Mesenchymal stem cell (in vitro differentiated cells and primary cell): ENCODE measurements at regions not wholly inside any gene's neighbourhood (a gene's known extent, or its start where the extent isn't known, plus 50 kb on each side); places are given as distances from the start of the nearest gene placed in this dataset.

Source experiments
- DNase-seq: peaks from one replicate; pipeline ENCODE4 v3.0.0-alpha.2; 2013
- H2AFZ ChIP-seq: one replicate; pipeline ENCODE4 v1.6.1; 2013; ENCODE audit warnings: low read depth, mild to moderate bottlenecking, control low read depth, inconsistent platforms, low read length, moderate library complexity
- H2AK5ac ChIP-seq: 2 replicates; pipeline ENCODE4 v1.6.1; 2013; ENCODE audit warnings: low read length, moderate library complexity, mild to moderate bottlenecking, inconsistent platforms; ENCODE audit not compliant: severe bottlenecking
- H2BK120ac ChIP-seq: one replicate; pipeline ENCODE4 v1.6.1; 2013; ENCODE audit warnings: low read depth, mild to moderate bottlenecking, inconsistent platforms, low read length, moderate library complexity
- H2BK12ac ChIP-seq, 2 experiments: one replicate each; pipeline ENCODE4 v1.6.1; 2013; ENCODE audit warnings: inconsistent platforms in 2 of 2, low read length in 2 of 2, mild to moderate bottlenecking in 2 of 2, moderate library complexity in 2 of 2, control low read depth in 1 of 2
- H2BK15ac ChIP-seq: one replicate; pipeline ENCODE4 v1.6.1; 2013; ENCODE audit warnings: mild to moderate bottlenecking, low read depth, inconsistent platforms; ENCODE audit not compliant: poor library complexity, severe bottlenecking
- H2BK5ac ChIP-seq: 2 replicates; pipeline ENCODE4 v1.6.1; 2013; ENCODE audit warnings: low read depth, mild to moderate bottlenecking, low read length, control low read depth, inconsistent platforms; ENCODE audit not compliant: poor library complexity, severe bottlenecking
- H3K14ac ChIP-seq, 2 experiments: one replicate each; pipeline ENCODE4 v1.6.1; 2013; ENCODE audit warnings: inconsistent platforms in 2 of 2, low read length in 2 of 2, control low read depth in 1 of 2, mild to moderate bottlenecking in 1 of 2, moderate library complexity in 1 of 2
- H3K18ac ChIP-seq, 2 experiments: one replicate each; pipeline ENCODE4 v1.6.1; 2013; ENCODE audit warnings: inconsistent platforms in 2 of 2, low read length in 2 of 2, control low read depth in 1 of 2, low read depth in 1 of 2, mild to moderate bottlenecking in 1 of 2
- H3K23ac ChIP-seq, 2 experiments: one replicate each; pipeline ENCODE4 v1.6.1; 2013; ENCODE audit warnings: inconsistent platforms in 2 of 2, low read length in 2 of 2, mild to moderate bottlenecking in 2 of 2, moderate library complexity in 2 of 2, control low read depth in 1 of 2
- H3K27ac ChIP-seq: 2 replicates; pipeline ENCODE4 v1.5.1; 2013; ENCODE audit warnings: mild to moderate bottlenecking, moderate library complexity, low read length, control low read depth, inconsistent platforms; ENCODE audit not compliant: poor library complexity, severe bottlenecking
- H3K27me3 ChIP-seq, 2 experiments: 2 replicates each; pipeline versions ENCODE4 v1.6.1 to v1.7.0; 2013; ENCODE audit warnings: low read length in 2 of 2, mild to moderate bottlenecking in 2 of 2, moderate library complexity in 2 of 2, control low read depth in 1 of 2, inconsistent platforms in 1 of 2; ENCODE audit not compliant: control insufficient read depth in 1 of 2, insufficient read depth in 1 of 2
- H3K36me3 ChIP-seq, 2 experiments: 2 replicates each; pipeline versions ENCODE4 v1.6.1 to v1.7.0; 2013; ENCODE audit warnings: low read length in 2 of 2, control low read depth in 1 of 2, inconsistent platforms in 1 of 2, low read depth in 1 of 2, mild to moderate bottlenecking in 1 of 2; ENCODE audit not compliant: insufficient read depth in 2 of 2, control insufficient read depth in 1 of 2
- H3K4ac ChIP-seq, 2 experiments: one replicate each; pipeline ENCODE4 v1.6.1; 2013; ENCODE audit warnings: inconsistent platforms in 2 of 2, low read length in 2 of 2, mild to moderate bottlenecking in 2 of 2, moderate library complexity in 2 of 2, control low read depth in 1 of 2, low read depth in 1 of 2
- H3K4me1 ChIP-seq: 2 replicates; pipeline ENCODE4 v1.6.1; 2013; ENCODE audit warnings: low read depth, low read length, control low read depth; ENCODE audit not compliant: control insufficient read depth, insufficient read depth
- H3K4me2 ChIP-seq: 2 replicates; pipeline ENCODE4 v1.6.1; 2013; ENCODE audit warnings: low read length, mild to moderate bottlenecking, inconsistent platforms; ENCODE audit not compliant: poor library complexity, severe bottlenecking
- H3K4me3 ChIP-seq, 2 experiments: 2 replicates each; pipeline versions ENCODE4 v1.5.1 to v1.7.0; 2013; ENCODE audit warnings: low read length in 2 of 2, mild to moderate bottlenecking in 2 of 2, control low read depth in 1 of 2, low read depth in 1 of 2; ENCODE audit not compliant: insufficient read depth in 1 of 2
- H3K79me1 ChIP-seq: replicated peaks from 2 replicates; pipeline ENCODE4 v1.6.1; 2013; ENCODE audit warnings: mild to moderate bottlenecking, control low read depth, low read length, inconsistent platforms; ENCODE audit not compliant: poor library complexity, severe bottlenecking
- H3K9ac ChIP-seq: 2 replicates; pipeline ENCODE4 v1.7.0; 2013; ENCODE audit warnings: mild to moderate bottlenecking, low read length, moderate library complexity
- H3K9me3 ChIP-seq: 2 replicates; pipeline ENCODE4 v1.7.0; 2013; ENCODE audit warnings: mild to moderate bottlenecking, low read length; ENCODE audit not compliant: control insufficient read depth
- H4K8ac ChIP-seq: one replicate; pipeline ENCODE4 v1.6.1; 2013; ENCODE audit warnings: inconsistent platforms, mild to moderate bottlenecking, low read length, moderate library complexity
- H4K91ac ChIP-seq: one replicate; pipeline ENCODE4 v1.6.1; 2013; ENCODE audit warnings: mild to moderate bottlenecking, low read length, inconsistent platforms
- WGBS: methylation state at CpG from one replicate; pipeline ENCODE4 v1.1.7; 2013; ENCODE audit warnings: mixed read lengths; 5-methylcytosine and 5-hydroxymethylcytosine counted together

GRCh38 chr2:51484605-51485004 is 452.7 kb upstream of the NRXN1 start:
- Histone ChIP-seq H3K14ac (no peak overlapping the region), H2AK5ac (no peak overlapping the region), H2BK5ac (no peak overlapping the region), H2BK12ac (no peak overlapping the region), H3K9me3 (peaks cover 5% of the 10 kb centered on the region), H3K18ac (no peak overlapping the region), H3K9ac (no peak overlapping the region), H3K4me3 (no peak overlapping the region), H3K4me1 (no peaks in the 10 kb centered on the region), H2AFZ (no peak overlapping the region), H3K27ac (no peak overlapping the region), H3K4me2 (no peak overlapping the region), H4K8ac (no peak overlapping the region), H2BK120ac (no peak overlapping the region), H3K23ac (no peak overlapping the region), H3K36me3 (no peaks in the 10 kb centered on the region), H4K91ac (no peak overlapping the region), H3K79me1 (no peaks in the 10 kb centered on the region), H3K4ac (no peak overlapping the region), H3K27me3 (no peaks in the 10 kb centered on the region), H2BK15ac (no peak overlapping the region)
- 80% methylated on average over 2 of the region's 2 CpGs for WGBS
- DNase-seq, result no peak

GRCh38 chr2:51483720-51484119 is 451.8 kb upstream of the NRXN1 start:
- Histone ChIP-seq H3K4me3 (no peak overlapping the region), H2AFZ (no peak overlapping the region), H4K8ac (no peak overlapping the region), H2BK5ac (no peak overlapping the region), H3K9me3 (peaks cover 5% of the 10 kb centered on the region), H3K14ac (no peak overlapping the region), H3K23ac (no peak overlapping the region), H3K27ac (no peak overlapping the region), H3K36me3 (no peaks in the 10 kb centered on the region), H3K4me2 (no peak overlapping the region), H3K79me1 (no peaks in the 10 kb centered on the region), H3K4me1 (no peaks in the 10 kb centered on the region), H2BK15ac (no peak overlapping the region), H2BK120ac (no peak overlapping the region), H2AK5ac (no peak overlapping the region), H3K27me3 (no peaks in the 10 kb centered on the region), H2BK12ac (no peak overlapping the region), H3K18ac (no peak overlapping the region), H3K9ac (no peak overlapping the region), H4K91ac (no peak overlapping the region), H3K4ac (no peak overlapping the region)
- no CpG with 5 or more reads among the region's 1 CpG for WGBS
- DNase-seq, result no peak

GRCh38 chr2:51472783-51473182 is 440.9 kb upstream of the NRXN1 start:
- H4K91ac ChIP-seq, result no peak overlapping the region
- H3K4me1 ChIP-seq, result no peaks in the 10 kb centered on the region
- H2BK12ac ChIP-seq, result no peak overlapping the region
- WGBS, result 96% methylated on average over 6 of the region's 7 CpGs
- no peak overlapping the region for H3K18ac ChIP-seq
- no peak overlapping the region for H3K4me3 ChIP-seq
- H3K36me3 ChIP-seq, result no peaks in the 10 kb centered on the region
- no peak overlapping the region for H2BK15ac ChIP-seq
- H3K27me3 ChIP-seq, result no peaks in the 10 kb centered on the region
- H2AK5ac ChIP-seq, result no peak overlapping the region
- no peaks in the 10 kb centered on the region for H3K9me3 ChIP-seq
- no peak overlapping the region for H3K27ac ChIP-seq
- H3K4me2 ChIP-seq, result no peak overlapping the region
- no peak overlapping the region for H3K9ac ChIP-seq
- H2AFZ ChIP-seq, result no peak overlapping the region
- no peak for DNase-seq
- H3K23ac ChIP-seq, result no peak overlapping the region
- H2BK5ac ChIP-seq, result no peak overlapping the region
- no peak overlapping the region for H4K8ac ChIP-seq
- H3K4ac ChIP-seq, result no peak overlapping the region
- H3K14ac ChIP-seq, result no peak overlapping the region
- H3K79me1 ChIP-seq, result no peaks in the 10 kb centered on the region
- H2BK120ac ChIP-seq, result no peak overlapping the region

GRCh38 chr2:51472300-51472699 is 440.4 kb upstream of the NRXN1 start:
- Histone ChIP-seq H3K27ac (no peak overlapping the region), H2AFZ (no peak overlapping the region), H3K4me3 (no peak overlapping the region), H4K91ac (no peak overlapping the region), H3K9ac (no peak overlapping the region), H2BK5ac (no peak overlapping the region), H2BK15ac (no peak overlapping the region), H3K18ac (no peak overlapping the region), H3K14ac (no peak overlapping the region), H3K4me2 (no peak overlapping the region), H3K79me1 (no peaks in the 10 kb centered on the region), H3K36me3 (no peaks in the 10 kb centered on the region), H3K4me1 (no peaks in the 10 kb centered on the region), H3K9me3 (no peaks in the 10 kb centered on the region), H3K27me3 (no peaks in the 10 kb centered on the region), H3K23ac (no peak overlapping the region), H3K4ac (no peak overlapping the region), H2BK12ac (no peak overlapping the region), H2AK5ac (no peak overlapping the region), H2BK120ac (no peak overlapping the region), H4K8ac (no peak overlapping the region)
- DNase-seq, result no peak
- WGBS, result no CpG with 5 or more reads among the region's 2 CpGs
